ENCODE measurements at regions not wholly inside any gene's neighbourhood (a gene's known extent, or its start where the extent isn't known, plus 50 kb on each side); places are given as distances from the start of the nearest gene placed in this dataset.

GRCh38 chrX:151099001-151099400, 77.4 kb upstream of the GPR50 start:
- no peak for TF ChIP-seq CTCF (IDR thresholded peaks at IDR 0.05)
- no peak for TF ChIP-seq POLR2A (IDR thresholded peaks at IDR 0.05)
- TF ChIP-seq EP300 (IDR thresholded peaks at IDR 0.05): no peak
- no peak for TF ChIP-seq POLR2AphosphoS5 (IDR thresholded peaks at IDR 0.05)

Measured in upper lobe of left lung (tissue), 4 donors.